Left kidney (tissue), 1 donor: ENCODE measurements at regions not wholly inside any gene's neighbourhood (a gene's known extent, or its start where the extent isn't known, plus 50 kb on each side); places are given as distances from the start of the nearest gene placed in this dataset.

Experiments
- DNase-seq: peaks from one replicate; pipeline ENCODE4 v3.0.0-alpha.2; 2013

DNA sequence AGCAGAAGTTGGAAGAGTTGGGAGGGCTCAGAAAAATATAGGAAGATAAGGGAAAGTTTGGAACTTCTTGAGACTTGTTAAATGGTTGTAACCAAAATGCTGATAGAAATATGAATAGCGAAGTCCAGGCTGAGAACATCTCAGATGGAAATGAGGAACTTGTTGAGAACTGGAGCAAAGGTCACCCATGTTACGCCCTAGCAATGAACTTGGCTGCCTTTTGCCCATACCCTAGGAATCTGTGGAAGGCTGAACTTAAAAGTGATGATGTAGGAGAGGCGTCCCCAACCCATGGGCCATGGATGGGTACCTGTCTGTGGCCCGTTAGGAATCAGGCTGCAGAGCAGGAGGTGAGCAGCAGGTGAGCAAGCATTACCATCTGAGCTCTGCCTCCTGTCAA lies 347.8 kb downstream of the ARL4A start:
- DNase-seq = no peak

DNA sequence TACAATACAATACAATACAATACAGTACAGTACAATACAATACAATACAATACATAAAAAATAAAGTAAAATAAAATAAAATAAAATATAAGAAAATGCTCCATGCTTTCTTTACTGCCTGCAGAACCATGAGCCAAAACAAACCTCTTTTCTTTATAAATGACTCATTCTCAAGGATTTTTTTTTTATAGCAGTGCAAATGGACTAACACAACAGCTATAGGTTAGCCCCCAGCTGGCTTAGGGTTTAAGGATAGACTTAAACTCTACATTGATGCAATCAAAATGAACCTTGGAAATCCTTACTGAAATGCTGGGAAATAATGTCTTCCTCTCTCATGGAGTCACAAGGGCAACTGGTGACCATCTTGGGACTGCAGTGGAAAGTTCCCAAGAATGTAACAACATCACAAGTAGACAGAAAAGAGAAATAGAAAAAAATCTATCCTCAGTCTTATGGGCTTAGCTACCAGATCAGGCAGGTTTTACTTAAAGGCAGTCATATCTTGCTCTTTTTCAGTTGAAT lies 348.9 kb downstream of the ARL4A start:
- no peak for DNase-seq

DNA sequence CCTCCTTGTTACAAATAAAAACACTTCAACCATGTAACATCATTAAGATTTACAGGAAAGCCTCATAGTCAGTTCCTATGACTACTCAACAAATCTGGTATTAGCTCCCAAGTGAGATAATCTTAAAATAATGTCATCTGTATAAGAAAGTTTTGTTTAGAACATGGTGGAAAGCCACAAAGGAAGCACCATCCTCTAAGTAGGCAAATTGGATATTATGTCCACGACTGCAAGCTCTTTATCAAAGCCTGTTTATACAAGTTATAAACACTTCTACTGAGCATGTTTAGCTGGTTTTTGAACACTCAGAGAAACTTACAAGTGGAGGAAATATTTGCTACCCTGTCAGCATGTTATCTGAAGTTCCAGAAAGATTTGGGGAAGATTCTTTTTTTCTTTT lies 349.8 kb downstream of the ARL4A start:
- no peak for DNase-seq

DNA sequence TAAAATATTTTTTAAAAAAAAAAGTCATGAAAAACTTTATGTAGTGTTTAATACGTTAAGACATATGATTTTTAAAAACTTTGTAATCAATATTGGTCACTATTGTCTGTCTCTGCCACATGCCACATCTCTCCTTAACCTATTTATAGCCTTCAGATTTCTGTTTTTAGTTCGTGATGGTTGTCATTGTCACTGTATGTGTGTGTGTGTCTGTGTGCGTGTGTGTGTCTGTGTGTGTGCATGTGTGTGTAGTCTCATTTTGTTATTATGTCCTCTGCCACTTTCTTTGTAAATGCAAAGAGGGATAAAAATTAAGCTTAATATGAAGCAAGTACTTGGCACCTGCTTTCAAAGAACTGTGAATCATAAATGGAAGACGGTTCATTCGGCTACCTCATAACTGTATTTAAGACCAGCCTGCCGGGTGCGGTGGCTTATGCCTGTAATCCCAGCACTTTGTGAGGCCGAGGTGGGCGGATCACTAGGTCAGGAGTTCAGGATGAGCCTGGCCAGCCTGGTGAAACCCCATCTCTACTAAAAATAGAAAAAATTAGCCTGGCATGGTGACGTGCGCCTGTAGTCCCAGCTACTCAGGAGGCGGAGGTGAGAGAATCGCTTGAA lies 354.0 kb downstream of the ARL4A start:
- no peak for DNase-seq

DNA sequence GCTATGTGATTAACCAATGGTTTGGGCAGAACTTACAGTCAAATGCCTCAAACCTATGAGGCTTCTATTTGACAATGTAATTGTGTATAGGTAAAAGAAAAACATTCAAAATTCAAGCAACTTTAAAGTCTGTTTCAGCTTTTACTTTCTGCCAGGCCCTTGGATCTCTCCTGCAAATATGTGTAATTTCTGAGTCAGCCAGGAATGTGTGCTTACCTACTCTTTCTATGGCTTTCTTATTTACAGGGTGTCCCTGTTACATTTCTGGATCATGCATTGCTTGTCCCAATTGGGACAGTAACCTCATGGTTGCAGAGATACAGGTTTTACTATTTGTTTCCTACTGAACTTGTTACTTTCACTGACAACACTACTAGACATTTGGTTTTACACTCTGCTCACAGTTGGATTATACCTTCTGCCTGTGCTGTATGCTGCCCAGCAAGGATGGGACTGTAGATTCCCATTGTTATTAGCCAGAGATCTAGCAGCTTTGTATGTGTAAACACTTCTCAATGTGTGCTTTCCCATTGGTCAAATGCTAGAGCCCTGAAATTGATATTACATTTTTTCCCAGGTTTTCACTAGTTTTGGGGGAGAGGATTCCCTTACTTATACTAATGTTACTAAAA lies 355.3 kb downstream of the ARL4A start:
- DNase-seq = no peak

DNA sequence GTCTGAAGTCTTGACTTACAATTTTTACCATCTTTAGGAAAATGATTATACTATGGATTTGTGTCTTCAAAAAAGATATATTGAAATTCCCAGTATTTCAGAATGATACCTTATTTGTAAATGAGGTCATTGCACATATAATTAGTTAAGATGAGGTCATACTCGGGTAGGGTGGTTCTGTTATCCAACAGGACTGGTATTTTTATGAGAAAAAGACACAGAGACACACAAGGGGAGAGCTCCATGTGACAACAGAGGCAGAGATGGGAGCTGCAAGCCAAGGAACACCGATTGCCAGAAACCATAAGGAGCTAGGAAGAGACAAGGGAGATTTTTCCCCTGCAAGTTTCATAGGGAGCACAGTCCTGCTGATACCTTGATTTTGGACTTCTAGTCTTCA lies 356.9 kb downstream of the ARL4A start:
- no peak for DNase-seq

DNA sequence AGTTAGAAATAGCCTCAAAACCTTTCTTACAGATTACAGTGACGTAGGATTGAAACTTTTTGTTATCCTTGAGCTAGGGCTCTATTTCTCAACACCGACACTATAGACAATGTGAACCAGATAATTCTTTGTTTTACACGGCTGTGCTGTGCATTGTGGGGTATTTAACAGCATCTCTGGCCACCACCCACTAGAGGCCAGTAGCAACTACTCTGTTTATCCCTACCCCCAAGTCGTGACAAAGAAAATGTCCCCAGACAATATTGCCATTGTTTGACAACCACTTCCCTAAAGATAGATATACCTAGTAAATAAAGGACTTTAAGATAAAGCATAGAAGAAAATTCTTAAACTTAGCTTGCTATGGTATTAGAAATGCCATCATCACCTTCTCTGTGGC lies 359.6 kb downstream of the ARL4A start:
- no peak for DNase-seq

DNA sequence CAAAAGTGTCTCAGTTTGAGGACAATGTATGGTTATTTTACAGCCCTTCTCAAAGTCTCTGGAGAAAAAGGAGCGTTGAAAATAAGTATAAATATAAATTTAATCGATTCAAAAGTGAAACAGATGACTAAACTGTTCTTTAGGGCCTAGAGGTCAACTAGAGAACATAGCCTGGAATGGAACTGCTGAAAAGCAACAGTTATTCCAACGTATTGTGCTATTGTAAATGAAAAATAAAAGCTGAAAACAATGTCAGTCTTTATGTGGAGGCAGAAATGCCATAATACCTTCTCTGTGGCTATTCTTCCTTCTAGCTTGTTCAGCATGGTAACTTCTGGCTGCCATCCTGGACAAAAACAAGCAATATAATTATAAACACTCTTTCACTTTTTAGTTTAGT lies 362.5 kb downstream of the ARL4A start:
- no peak for DNase-seq

DNA sequence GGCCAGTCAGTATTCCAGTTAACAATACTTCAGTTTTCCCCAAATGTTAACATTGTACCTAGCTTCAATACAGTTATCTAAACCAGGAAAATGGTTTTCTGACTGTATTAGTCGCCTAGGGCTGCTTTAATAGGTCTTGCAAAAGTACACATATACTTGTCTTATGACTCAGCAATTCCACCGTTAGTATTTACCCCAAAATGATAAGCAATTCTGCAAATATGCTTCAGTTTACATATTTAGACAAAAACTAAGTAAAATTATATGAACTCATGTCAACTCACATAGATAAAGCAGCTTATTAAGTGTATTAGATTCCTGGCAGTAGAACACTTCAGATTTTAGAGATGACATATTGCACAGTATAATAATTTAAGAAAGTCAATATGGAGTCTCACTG lies 363.3 kb downstream of the ARL4A start:
- DNase-seq = no peak

DNA sequence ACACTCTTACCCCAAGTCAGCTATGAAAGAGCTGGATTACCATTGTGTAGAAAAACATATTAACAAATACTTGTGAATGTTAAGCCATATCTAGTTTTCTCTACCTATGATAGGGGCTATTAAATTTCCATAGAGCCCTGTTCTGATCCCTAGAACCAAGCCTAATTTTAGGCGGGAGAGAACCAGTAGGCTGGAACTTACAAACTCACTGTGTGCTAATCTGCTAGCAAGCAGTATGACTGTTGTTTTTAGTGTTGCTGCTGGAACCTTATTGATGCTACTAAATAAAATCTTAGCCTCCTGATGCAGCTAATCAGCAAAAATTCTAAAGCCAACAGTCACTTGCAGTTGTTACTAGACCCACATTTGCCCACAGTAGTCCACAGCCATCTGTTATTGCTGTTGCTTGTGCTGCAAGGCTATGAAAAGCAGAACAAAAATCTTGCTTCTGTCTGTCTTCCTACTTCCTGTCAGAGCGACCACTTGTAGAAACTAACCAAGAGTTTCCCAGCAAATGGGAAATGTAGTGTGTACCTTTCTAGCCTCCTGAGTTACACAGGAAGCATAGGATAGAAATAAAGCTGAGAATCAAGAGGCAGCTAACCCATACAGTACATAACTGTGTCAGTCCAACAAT lies 368.4 kb downstream of the ARL4A start:
- DNase-seq = no peak

DNA sequence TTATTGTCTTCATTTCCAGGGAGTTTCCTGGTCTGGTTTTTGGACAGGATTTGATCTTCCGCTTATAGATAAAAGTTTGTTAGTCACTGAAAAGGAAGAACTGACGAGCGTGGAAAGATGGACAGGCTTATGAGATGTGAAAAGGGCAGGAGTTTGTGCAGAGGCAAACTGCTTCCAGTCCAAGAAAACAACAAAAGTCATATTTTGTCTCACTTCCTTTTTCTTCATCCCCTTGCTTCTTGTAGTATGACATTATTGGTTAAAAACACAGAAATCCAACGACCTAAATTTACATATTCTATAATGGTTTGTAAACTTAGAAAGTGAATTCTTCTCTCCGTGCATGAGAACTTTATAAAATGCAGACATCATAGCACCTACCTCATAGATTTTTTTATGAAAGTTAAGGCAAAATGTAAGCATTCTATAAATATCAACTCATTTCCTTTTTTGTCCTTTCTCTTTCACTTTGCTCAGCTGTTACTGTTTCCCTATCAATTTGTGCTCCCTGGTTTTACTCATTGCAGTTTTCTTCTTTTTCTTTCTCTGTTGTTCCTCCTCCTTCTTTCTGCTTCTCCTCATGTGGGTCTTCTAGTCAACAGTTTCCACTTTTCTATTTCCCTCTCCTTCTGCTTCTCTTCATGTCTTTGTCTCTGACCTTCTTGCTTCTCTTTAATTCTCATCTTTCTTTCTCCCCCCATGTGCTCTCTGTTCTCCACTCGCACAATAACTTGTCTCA lies 370.2 kb downstream of the ARL4A start:
- no peak for DNase-seq

DNA sequence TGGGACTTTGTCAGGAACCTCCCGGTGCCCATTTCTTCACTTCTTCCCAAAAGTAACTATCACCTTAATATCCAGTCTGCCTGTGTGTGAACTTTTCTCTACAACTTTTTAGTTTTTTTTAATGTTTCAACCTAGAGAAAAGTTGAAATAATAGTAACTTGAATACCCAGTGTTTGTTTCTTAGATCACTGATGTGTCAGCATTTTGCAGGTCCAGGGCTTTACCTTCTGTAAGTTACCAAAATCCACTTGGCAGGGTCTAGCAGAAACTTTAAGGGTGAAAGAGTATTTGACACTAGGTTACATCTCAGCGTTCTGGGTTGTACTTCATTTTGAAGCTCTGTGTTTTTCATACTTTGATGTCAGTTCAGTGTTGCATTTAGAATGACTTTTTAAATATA lies 372.7 kb downstream of the ARL4A start:
- no peak for DNase-seq

DNA sequence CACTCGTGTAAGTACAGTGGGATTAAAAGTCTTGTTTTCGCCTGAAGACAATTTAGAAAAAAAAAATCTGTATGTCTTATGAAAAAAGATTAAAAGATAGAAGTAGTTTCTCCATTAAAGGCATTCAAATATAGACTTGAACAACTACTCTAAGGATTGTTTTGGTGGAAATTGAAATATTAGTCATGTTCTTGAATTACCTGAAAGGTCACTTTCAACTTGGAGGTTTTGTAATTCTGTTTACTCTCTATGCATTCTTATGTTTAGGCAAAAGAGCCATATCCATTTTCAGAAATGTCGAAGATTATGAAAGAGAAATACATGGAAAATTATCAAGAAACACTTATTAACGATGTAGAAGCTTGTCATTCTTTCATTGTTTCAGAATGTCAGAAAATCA lies 373.7 kb downstream of the ARL4A start:
- no peak for DNase-seq

DNA sequence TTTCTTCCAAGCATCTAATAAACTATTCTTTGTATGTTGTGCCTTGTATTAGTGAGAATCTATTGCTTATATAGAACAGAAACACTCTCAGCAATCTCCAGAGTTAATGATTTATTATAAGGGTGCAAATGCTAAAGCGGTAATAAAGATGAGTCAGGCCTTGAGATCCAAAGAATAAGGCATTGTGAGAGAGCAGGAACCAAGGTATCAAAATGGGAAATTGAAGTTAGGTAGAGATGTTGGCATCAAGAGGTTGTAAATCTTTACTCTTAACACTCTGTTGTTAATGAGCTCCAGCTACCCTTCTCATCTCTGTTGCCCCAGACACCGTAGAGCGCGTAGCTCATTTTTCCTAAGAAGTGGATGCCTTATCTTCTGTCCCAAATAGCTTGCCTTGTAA lies 375.2 kb downstream of the ARL4A start:
- DNase-seq = no peak

DNA sequence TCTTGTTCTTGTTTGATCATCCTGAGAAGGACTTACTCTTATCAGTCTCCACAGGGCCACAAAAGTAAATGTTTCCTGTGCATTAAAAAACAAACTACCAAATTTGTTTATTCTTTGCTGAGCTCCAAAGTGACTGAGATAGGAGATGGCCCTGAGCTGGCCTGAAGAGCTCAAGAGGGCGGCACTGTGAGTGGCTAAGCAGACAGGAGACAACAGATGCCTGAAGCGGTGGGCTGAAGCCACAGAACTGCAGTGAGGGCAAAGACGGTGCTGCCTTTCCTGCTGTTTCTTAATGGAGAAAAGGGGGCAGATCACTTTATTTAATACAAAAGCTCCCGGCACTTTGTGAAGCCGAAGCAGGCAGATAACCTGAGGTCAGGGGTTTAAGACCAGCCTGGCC lies 379.6 kb downstream of the ARL4A start:
- no peak for DNase-seq

DNA sequence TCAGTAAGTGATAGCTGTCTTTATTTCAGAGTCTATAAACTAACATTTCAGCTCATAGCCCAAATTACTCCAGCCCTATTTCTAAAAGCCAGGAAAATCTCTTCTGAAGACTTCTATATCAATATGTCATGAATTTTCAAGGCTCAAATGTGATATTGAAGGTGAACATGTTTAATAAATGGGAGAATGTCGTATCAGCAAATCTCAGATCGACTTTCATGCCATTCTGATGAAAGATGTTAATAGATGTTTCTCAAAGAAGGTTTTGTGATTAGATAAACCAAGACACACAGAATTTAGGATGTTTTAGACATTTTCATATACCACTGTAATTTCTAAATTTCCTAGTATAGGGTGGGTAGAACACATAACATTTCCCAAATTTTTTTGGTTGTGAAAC lies 380.6 kb downstream of the ARL4A start:
- no peak for DNase-seq

DNA sequence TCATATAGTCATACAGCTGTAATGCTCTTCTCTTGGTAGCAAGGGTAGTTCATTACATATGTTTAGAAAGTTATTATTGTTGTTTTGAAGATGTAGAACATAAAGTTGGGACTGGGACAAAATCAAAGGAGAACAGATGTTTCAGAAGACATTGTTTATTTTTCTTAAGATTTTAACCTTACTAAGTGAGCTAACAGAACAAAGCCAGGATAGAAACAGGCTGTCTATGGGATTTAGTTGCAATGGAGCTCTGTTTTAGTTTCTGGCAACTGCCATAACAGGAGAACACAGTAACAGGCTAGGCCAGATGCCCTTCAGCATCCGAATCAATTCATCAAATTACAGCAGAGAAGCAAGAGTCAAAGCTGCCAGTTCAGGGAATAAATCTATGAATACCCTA lies 382.4 kb downstream of the ARL4A start:
- no peak for DNase-seq

DNA sequence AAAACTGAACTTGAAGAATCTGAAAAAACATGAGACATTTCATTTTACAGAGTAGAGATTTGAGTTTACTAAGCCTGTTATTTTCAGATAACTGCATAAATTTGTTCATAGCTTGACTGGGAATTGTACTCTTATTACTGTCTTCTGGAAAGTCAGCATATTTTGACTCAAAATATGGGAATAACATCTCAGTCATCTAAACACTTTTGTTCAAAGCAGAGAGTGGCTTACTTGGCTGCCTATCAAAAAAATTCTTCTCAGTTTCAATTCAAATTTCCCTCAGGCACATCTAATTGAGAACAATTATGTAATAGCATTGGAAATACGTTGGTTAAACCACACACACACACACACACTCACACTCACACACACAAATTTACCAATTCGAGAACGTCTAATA lies 384.6 kb downstream of the ARL4A start:
- no peak for DNase-seq

DNA sequence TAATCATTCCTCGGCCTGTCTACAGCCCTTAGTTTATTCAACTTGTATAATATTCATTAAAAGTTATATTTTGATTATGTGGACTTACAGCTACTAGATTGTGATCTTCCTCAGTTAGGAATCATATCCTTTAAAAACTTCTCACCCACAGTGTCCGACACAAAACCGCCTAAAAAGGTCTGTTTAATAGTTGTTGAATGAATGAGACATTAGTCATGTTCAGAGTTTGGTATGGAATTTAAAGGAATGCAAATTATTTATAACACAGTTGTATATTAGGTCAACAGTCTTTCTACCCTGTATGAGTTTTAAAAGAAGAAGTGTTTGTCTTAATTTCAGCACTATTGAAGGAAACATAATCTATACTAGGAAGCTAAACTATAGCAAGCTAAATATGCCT lies 390.0 kb downstream of the ARL4A start:
- no peak for DNase-seq

DNA sequence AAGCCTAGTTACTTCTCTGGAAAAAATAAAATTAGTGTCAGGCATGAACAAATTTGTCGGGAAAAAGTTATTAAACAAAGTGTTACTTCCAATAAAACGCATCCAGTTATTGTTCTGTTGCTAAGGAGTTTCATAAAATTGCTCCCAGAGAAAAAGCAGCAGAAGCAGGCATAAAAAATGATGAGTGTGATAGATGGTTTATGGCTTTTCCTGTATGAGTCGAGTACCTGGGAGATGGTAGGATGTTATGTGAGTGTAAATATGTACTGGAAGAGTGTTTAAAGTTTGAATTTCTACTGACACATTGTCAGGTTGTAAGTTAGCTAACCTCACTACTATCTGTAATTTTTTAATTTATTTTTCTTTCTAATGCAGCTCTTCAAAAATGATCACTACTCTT lies 390.7 kb downstream of the ARL4A start:
- no peak for DNase-seq

DNA sequence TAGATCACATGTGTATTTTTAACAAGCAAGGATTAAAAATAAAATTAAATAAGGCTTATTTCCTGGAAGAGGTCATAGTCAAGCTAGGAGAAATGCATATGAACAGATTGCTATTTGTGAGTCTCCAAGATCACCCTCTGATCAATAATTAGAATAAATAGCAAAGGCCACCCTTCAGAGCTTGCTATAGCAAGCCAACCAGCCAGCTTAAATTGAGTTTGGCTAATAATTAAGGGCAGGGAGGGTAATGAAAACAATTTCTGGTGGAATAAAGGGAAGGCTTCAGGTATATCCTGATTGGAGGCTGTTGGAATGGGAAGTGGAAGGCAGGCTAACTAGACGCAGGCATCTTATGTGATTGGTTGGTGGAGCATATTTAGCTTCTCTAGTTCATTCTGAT lies 403.5 kb downstream of the ARL4A start:
- DNase-seq = no peak

DNA sequence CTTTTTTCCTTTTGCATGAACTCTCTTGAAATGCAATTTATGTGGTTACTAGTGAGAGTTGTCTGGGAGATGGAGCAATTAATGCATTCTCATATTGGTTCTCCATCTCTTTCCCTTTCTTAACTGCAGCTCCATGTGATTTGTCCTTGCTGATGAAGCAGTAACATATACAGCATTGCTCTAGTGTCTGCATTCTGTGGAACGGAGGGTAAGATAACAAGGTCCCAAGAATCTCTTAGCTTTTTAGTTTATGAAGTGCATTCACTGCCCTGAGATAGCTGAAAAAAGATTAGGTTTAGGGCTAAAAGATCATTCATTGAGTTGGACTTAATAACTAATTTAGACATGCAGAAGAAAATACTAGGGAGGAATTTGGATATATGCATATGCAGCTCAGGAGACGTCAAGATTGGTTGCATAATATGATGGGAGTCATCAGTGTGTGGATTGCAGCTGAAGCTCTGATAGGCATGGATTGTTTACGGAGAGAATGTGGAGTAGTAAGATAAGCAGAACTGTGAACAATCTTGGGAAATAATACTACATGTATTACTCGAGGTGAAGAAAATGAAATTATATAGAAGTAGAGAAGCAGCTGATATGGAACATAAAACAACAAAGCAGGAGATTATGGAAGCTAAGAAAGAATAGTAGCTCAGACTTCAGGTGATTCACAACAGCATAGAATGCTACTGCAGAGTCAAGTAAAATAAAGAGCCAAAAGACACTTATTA lies 404.7 kb downstream of the ARL4A start:
- DNase-seq = no peak

DNA sequence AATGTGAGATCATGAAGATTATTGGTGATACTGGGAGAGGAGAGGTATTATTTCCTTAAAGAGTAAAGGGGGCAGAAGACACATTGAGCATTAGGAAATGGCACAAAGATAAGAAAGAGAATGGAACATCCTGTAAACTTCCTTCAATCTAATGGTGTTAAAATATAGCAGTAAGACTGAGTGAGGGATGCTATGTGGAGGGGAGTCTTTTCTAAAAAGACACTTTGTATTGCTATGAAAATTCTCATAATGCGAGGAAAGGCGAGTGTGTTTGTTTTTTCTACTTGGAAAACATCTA lies 405.2 kb downstream of the ARL4A start:
- DNase-seq = no peak
